ENCODE measurements at regions not wholly inside any gene's neighbourhood (a gene's known extent, or its start where the extent isn't known, plus 50 kb on each side); places are given as distances from the start of the nearest gene placed in this dataset.

- no peak for DNase-seq
Measured at GRCh38 chr12:92552412-92553108, 150.2 kb upstream of the PLEKHG7 start.

DNA sequence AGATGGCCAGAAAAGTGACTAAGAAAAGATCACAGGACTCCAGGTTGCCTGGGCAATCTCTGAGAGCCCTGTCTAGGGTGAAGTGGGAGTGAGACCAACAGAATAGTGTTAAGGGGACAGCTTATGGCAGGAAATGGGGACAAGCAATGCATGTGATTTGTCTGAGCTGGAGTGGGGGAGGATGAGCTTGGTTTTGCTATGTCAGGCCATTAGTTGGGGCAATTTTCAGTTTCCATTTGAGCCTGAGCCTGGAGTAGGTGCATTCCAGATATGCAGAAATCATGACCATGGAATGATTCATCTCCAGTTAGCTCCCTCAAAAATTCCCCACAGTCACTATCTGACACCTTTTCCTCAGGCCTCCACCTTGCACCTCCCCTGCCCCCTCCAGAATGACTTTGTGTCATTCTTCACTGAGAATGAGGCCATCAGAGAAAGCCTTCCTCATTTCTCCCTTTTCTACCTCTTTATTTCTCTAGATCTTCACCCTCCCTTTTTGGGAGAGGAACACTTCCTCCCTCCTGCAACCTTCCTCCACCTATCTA lies 150.9 kb upstream of the PLEKHG7 start:
- DNase-seq, result peak in 1 of 2 donors; percentile 24

DNA sequence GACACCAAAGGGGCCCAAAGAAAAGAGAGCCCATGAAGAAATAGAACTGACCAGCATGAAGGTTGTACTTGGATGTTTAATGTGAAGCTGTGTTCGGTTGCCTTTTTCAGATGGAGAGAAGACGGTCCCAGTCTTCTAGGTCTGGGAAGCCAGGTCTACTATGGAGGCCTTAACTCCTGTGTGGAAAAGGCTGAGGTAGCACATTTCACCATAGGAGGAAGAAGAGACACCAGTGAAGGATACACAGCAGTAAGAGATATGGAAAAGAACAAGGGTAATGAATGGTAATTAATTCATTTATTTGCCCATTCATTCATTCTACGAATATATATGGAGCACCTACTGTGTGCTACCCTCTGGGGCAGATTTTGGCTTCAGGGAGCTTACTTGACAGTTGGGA lies 151.6 kb upstream of the PLEKHG7 start:
- DNase-seq, result no peak

DNA sequence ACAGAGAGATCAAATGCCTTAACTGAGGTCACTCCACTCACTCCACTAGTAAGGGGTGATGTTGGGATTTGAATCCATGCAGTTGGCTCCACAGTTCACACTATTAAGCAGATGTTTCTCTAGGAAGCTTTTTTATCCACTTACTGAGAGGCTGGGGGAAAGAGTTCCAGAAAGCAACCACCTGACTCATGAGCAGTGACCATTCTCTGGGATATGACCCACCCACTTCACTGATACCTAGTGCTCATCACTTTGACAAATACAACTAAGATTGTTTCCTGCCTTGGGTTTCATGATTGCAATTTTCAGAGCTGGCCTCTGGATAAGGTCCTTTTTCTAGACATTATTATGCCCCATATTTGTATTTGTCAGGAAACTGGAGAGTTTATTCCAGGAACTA lies 152.1 kb upstream of the PLEKHG7 start:
- no peak for DNase-seq

DNA sequence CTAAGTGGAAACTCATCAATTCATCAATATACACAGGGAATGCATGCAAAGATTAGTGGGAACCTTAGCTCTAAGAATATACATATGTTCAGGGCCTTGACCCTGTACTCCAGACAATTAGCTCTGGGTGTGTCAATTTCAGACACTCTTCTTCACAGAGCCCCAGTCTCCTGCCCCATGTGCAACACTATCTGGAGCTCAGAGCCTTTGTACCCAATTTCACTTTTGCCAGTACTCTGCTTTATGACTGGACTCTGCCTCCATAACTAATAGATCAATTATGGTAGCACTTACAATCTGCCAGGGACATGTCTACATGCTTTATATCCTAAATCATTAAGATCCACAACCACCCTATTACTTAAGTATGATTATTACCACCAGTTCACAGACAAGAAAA lies 152.5 kb upstream of the PLEKHG7 start:
- no peak for DNase-seq

- DNase-seq, result no peak
Measured at GRCh38 chr12:92549516-92549915, 153.3 kb upstream of the PLEKHG7 start.

GRCh38 chr12:92547906-92548305 lies 154.9 kb upstream of the PLEKHG7 start:
- no peak for DNase-seq

DNA sequence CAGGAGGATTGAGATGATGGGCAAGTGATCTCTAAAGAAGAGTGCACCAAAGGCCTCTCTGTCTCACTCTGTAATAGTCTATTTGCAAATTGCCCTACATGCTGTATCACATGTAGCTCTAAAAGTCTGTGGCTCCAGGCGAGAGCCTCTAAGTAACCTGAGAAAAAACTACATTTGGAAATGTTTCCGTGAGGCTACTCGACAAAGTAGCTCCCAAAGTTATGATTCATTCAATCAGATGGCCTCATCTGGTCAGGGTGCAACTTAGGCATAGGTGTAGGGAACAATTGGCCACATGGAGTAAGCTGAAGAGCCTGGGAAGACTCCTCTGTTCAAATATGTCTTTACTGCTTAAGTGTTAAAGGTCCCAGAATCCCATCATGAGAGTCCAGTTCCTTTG lies 155.4 kb upstream of the PLEKHG7 start:
- DNase-seq, result no peak

DNA sequence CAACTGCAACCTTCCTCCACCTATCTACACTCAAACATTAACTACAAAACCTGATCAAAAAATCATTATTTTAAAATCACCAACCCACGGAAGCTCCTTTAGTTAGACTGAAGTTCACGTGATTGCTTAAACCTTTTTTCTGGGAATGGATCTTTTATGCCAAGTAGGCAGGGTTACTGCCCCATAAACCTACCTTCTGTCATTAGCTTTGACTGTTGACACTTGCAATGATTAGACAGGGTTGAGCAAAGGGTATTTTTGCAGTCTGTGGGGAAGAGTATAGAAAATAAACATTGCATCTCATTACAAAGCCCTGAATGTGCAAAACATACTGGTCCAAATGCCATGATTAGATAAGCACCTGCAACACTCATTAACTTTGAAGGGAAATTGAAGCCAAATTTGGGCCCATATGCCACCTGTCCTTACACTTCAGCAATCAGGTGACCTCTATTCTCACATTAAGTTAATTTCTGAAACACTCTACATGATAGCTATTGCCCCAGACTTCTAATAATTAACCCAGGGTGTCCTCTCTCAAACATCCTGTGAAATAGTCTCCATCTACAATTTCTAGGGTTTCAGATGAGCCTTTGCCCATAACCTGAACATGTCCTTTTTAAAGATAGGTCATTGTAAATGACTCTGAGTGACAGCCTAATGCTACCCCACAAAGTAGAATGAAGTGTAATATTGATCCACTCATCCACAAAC lies 156.0 kb upstream of the PLEKHG7 start:
- DNase-seq, result no peak

DNA sequence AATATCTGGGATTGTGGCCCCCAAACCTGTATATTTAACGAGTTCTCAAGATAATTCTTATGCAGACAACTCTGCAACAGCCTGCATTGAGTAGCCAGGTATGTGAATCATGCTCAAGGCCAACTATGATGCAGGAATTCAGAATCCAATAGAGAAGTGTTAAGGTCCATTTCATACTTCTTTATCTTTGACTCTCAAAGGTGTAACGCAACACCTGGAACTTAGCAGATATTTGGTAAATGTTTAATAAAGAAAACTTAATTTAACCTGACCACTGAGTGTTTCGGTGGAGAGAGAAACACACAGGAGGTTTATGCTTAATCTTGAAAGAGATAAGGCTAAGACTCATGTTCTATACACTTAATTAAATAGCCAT lies 156.5 kb upstream of the PLEKHG7 start:
- no peak for DNase-seq

DNA sequence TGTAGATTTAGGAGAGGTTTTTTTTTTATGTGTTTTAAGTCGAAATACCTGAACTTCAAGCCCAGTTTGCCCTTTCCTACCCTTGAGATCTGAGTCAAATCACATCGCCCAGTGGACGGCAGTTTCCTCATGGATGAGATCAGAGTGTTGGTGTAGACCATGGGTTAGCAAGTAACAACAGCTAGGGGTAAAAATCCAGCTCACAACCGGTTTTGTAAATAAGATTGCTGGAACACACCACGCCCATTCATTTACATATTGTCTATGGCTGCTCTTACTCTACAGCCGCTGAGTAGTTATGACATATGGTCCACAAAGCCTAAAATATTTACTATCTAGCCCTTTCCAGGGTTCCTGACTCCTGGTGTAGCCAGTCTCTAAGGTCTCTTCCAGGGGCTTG lies 158.5 kb upstream of the PLEKHG7 start:
- DNase-seq, result no peak

DNA sequence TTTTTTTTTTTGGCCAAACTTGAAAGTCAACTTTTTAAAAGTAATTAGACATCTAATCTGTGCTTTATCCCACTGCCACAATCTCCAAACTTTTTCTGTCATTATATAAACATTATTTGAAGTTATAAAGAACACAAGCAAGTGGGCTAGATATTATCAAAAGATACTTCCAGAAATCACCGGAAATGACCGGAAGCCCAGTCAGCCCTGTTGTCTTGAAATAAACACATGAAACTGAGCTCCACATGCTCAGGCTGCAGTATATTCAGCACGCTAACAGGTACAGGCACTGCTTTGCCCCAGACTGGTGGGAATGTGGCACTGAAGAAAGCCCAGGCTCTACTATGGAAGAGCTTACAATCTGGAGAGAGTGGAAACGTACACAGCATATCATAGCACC lies 158.9 kb upstream of the PLEKHG7 start:
- no peak for DNase-seq

- no peak for DNase-seq
Measured at GRCh38 chr12:92543359-92543758, 159.4 kb upstream of the PLEKHG7 start.

DNA sequence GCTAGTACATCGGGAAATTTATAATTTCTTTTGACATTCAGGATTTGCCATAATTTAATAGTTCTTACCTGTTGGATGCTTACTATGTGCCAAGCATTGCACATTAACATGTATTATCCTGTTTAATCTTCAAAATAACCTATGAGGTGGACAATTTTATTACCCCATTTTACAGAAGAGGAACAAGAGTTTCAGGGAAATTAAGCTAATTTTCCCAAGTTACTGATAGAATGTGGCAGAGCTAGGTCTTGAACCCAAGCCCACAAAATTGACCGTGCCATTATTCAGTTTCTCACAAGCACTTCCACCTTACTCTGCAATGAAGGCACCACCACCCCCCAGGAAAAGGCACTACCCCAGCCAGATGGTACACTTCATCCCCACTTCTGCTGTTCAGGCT lies 161.1 kb upstream of the PLEKHG7 start:
- DNase-seq, result no peak

DNA sequence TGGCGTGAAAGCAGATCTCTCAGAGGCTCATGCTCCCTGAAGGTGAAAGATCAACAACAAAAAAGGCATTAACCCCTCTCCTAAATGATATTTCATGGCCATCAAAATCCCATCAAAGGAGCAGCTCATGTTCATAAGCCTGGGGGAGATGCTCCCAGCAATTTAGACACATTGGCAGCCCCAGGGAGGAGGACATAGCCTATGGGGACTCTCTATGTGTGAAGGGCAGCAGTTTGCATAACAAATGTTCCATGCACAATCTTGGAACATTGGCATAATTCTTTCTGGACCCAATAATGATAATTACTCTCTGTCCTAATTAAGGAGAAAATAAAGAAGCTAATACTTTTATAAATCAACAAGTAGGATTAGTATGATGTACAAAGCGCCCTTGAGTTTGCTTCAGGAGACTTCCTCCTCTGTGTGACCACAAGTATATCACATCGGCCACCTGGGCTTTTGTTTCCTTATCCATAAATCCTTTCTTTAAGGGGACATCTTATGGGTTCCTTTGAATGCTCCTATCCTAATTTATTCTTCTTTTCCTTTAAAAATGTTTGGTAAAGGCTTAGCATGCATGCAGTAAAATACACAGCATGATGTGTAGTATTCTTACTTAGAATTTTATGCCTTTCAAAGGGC lies 161.9 kb upstream of the PLEKHG7 start:
- DNase-seq, result no peak

DNA sequence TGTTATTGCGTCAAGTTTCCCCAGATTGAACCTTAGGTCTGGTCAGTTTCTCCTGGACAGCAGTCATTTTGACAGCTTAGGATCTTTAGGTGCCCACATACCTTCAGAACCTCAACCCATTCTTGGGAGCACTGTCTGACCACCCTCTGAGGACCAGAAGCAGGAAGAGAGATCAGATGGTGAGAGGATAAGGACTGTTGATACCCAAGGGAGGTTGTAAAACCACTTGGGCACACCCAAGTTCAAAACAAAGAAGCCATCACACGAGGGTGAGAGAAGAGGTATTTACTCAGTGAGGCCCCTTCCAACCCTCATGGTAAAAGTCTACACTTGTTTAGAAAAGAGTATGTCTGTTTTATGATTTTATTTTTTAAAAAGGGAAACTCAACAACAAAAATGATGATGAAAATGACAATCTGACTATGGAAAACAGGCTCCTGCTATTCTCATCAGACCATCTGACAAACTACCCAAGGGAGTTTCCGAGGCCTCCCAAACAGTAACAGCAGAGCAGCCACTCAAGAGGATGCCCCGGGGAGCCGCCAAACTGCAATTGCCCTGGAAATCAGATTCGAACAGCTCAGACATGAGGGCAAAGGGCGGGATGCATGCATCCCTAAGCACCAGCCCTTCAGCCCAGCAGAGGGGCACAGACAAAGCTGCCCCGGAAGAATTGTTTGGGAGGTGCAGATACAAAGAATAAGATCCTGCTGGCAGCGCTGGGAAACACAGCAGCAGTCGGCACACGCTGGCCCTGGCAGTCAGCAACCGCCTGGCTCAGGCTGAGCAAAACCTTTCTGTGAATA lies 162.6 kb upstream of the PLEKHG7 start:
- DNase-seq, result peak; percentile 16 to 49

DNA sequence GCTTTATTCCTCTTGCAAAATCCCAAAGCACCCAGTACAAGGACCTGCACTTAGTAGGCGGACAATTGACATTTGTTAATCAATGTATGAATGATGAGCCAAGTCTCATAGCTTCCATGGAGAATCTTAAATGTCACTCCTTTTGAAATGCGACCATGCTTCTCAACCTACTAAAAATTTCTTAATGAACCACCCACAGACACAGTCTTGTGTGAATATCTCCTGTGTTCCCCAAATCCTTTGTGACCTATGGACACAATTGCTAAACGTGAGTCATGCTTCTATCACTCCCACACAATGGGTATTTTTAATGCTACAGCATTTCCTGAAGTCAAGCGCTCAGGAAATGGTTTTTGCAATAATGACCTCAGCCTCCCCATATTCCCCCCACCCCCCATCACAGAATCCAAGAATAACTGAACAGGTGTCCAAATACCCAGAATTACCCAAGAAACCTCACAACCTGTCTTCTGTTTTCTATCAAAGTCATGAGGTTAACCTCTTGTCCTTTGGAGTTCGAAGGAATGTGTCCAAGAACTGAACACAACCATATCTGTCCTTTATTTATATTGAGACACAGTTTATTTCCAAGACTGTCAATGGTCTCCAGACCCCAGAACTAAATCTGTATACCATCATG lies 163.6 kb upstream of the PLEKHG7 start:
- DNase-seq, result peak; percentile 51 to 61

DNA sequence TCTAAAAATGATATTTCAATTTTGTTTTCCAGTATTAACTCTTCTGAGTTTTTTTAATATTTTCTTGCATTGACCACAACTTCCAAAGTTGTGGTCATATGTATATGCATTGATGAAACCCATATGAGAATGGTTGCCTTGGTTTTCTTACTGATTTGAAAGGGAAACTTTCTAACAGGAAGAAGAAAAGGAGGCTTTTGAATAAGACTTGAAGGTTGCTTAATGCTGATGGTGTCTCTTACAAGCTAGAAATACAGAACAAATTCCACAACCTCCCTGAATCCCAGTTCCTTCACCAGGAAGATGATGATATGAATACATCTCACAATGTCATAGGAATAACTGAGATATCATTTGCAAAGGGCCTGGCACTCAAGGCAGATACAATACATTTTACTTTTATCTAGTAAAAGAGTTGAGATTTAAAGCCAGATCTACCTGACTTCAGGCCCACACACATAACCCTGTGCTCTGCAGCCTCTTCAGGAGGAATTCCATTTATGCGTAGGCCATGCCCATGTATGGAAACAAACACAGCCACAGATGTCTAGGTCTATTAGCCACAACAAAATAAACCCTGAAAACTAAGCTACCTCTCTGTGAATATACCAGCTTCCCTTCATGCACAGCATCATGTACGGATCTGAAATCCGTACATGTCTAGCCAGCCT lies 165.4 kb upstream of the PLEKHG7 start:
- DNase-seq, result no peak

DNA sequence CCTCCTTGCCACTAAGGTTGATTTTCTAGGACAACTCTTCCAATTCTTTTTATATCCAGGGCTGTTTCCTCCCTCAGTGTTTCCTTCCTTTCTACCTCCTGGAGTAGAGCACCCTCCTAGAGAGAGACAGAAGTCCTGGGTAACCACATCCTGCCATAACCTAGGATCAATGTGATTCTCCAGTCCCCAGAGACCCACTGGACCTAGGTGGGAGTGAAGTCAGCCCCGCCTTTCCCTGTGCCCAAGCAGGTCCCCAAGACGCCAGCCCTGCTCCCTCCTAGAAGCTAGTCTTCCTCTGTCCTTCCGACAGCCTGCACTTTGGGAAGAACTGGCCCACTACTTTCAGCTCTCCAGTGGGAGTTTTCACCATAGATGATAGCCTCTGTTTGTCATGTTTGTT lies 166.8 kb upstream of the PLEKHG7 start:
- no peak for DNase-seq

DNA sequence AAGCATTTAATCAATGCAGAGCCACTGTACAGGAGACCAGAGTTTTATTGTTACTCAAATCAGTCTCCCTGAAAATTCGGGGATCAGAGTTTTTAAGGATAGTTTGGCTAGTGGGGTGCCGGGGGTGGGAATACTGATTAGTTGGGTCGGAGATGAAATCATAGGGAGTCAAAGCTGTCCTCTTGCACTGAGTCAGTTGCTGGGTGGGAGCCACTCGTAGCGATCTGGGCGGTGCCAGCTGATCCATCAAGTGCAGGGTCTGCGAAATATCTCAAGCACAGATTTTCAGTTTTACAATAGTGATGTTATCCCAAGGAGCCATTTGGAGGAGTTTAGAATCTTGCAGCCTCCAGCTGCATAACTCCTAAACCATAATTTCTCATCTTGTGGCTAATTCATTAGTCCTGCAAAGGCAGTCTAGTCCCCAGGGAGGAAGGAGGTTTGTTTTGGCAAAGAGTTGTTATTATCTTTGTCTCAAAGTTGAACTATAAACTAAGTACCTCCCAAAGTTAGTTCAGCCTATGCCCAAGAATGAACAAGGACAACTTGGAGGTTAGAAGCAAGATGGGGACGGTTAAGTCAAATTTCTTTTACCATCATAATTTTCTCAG lies 169.4 kb upstream of the PLEKHG7 start:
- no peak for DNase-seq

- DNase-seq, result no peak
Measured at GRCh38 chr12:92530706-92531105, 172.1 kb upstream of the PLEKHG7 start.

- no peak for DNase-seq
Measured at GRCh38 chr12:92529944-92530343, 172.8 kb upstream of the PLEKHG7 start.

All from CD4-positive, alpha-beta T cell treated with Interleukin-4 for 1 hour (primary cell).